GM12878 (cell line): ENCODE measurements at regions not wholly inside any gene's neighbourhood (a gene's known extent, or its start where the extent isn't known, plus 50 kb on each side); places are given as distances from the start of the nearest gene placed in this dataset.

Experiments used
- BHLHE40 ChIP-seq, 2 experiments: fragments of 450-650 bp in 1 of 2; IDR thresholded peaks; 2 replicates each; pipeline ENCODE4 v1.6.1; 2011 to 2017; ENCODE audit warnings: low read depth in 2 of 2, borderline replicate concordance in 1 of 2, improper control_type of control experiment in 1 of 2, low read length in 1 of 2, mild to moderate bottlenecking in 1 of 2
- CBX5 ChIP-seq: sonication (generic); IDR thresholded peaks from 2 replicates; pipeline ENCODE4 v1.6.1; 2016; ENCODE audit warnings: low read depth, moderate library complexity, mild to moderate bottlenecking, inconsistent platforms
- EGR1 ChIP-seq, 2 experiments: IDR thresholded peaks; 1 replicate in 1 of 2; 2 replicates in 1 of 2; pipeline ENCODE4 v1.6.1; 2011 to 2012; ENCODE audit warnings: low read depth in 2 of 2, low read length in 2 of 2, borderline replicate concordance in 1 of 2, mild to moderate bottlenecking in 1 of 2, moderate library complexity in 1 of 2
- EP300 ChIP-seq, 2 experiments: fragments of 150-350 bp in 1 of 2; IDR thresholded peaks; 2 replicates each; pipeline ENCODE4 v1.6.1; 2011 to 2012; ENCODE audit warnings: low read depth in 2 of 2, low read length in 2 of 2, borderline replicate concordance in 1 of 2, improper control_type of control experiment in 1 of 2, inconsistent platforms in 1 of 2; ENCODE audit not compliant: control insufficient read depth in 1 of 2
- GABPA ChIP-seq: IDR thresholded peaks from 2 replicates; pipeline ENCODE4 v1.6.1; 2014; ENCODE audit warnings: antibody characterized with exemption, low read depth, mild to moderate bottlenecking, inconsistent platforms
- JUNB ChIP-seq: IDR thresholded peaks from 2 replicates; pipeline ENCODE4 v1.6.1; 2016; ENCODE audit warnings: antibody characterized with exemption, mild to moderate bottlenecking
- LARP7 ChIP-seq: fragments of 450-650 bp; IDR thresholded peaks from 2 replicates; pipeline ENCODE4 v1.6.1; 2017; ENCODE audit warnings: mild to moderate bottlenecking
- MXI1 ChIP-seq: fragments of 150-350 bp; IDR thresholded peaks from 2 replicates; pipeline ENCODE4 v1.6.1; 2011; ENCODE audit warnings: low read depth, mild to moderate bottlenecking, inconsistent platforms, low read length, improper control_type of control experiment
- MYC ChIP-seq: IDR thresholded peaks from 2 replicates; pipeline ENCODE4 v1.6.1; 2011; ENCODE audit warnings: mild to moderate bottlenecking, low read length, moderate library complexity, inconsistent platforms; ENCODE audit not compliant: insufficient read depth, insufficient replicate concordance, insufficient read length, severe bottlenecking
- NFXL1 ChIP-seq: fragments of 450-650 bp; IDR thresholded peaks from 2 replicates; pipeline ENCODE4 v1.6.1; 2017; ENCODE audit warnings: antibody characterized with exemption, mild to moderate bottlenecking, borderline replicate concordance
- POLR2A ChIP-seq: IDR thresholded peaks from 2 replicates; pipeline ENCODE4 v1.6.1; 2011; ENCODE audit warnings: low read depth, mild to moderate bottlenecking, low read length
- POU2F2 ChIP-seq: IDR thresholded peaks from 3 replicates; pipeline ENCODE4 v1.6.1; 2011; ENCODE audit warnings: low read depth, mild to moderate bottlenecking, low read length, borderline replicate concordance
- RAD21 ChIP-seq: IDR thresholded peaks from 2 replicates; pipeline ENCODE4 v1.6.1; 2011; ENCODE audit warnings: mild to moderate bottlenecking, low read depth, low read length, moderate library complexity; ENCODE audit not compliant: insufficient read depth
- RUNX3 ChIP-seq: IDR thresholded peaks from 2 replicates; pipeline ENCODE4 v1.6.1; 2012; ENCODE audit warnings: low read length, inconsistent platforms
- SP1 ChIP-seq: IDR thresholded peaks from one replicate; pipeline ENCODE4 v1.6.1; 2011; ENCODE audit warnings: low read depth, low read length
- TCF3 ChIP-seq: IDR thresholded peaks from 2 replicates; pipeline ENCODE4 v1.6.1; 2012; ENCODE audit warnings: low read depth, mild to moderate bottlenecking, low read length, borderline replicate concordance; ENCODE audit not compliant: insufficient read depth
- WRNIP1 ChIP-seq: IDR thresholded peaks from 2 replicates; pipeline ENCODE4 v1.6.1; 2011; ENCODE audit warnings: low read depth, low read length, improper control_type of control experiment, borderline replicate concordance
- ZNF207 ChIP-seq: fragments of 450-650 bp; IDR thresholded peaks from 2 replicates; pipeline ENCODE4 v1.6.1; 2014; ENCODE audit warnings: antibody characterized with exemption, mild to moderate bottlenecking, borderline replicate concordance
- TF ChIP-seq, protein P1 (sequence below): fragments of 450-650 bp; IDR thresholded peaks from 2 replicates; pipeline ENCODE4 v1.6.1; 2017; ENCODE audit warnings: low read depth, mild to moderate bottlenecking, moderate library complexity
- TF ChIP-seq, protein P2 (sequence below): fragments of 450-650 bp; IDR thresholded peaks from 2 replicates; pipeline ENCODE4 v1.6.1; 2017; ENCODE audit warnings: mild to moderate bottlenecking, moderate library complexity
- TF ChIP-seq, protein P3 (sequence below): fragments of 150-350 bp; IDR thresholded peaks from 2 replicates; pipeline ENCODE4 v1.6.1; 2016; ENCODE audit warnings: low read depth, low read length

DNA sequence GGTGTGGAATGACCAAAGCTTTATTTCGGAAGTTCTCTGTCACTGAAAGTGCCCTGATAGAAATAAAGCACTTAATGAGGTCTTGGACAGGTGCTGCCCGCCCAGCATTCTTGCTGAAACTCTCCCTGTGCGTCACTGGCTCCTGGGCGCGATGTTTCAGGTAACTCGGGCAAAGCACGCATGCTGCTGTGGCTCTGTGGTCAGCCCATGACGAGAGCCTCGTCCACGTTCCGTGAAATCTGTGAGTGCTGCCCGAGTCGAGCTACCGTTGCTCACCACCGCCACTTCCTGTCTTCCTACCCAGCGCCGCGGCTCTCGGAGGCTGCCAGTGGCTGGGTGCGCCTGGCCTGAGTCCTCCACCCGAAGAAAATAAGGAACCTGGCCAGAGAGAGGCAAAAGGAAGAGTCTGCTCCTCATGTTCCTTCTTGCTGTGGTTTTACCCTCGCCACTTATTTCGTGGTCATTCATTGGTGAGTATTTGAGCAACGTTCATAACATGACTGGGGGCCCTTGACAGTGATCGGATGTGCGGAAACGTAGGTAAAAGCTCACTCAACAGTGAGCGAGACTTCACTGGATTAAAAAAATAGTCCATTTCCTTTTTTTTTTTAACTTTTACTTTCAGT is 95.5 kb downstream of the MAP3K8 start (continued):
- 0 out of 2 replicates have a peak, but pooled peaks have one; percentile 10 for TF ChIP-seq GABPA
- 0 out of 2 replicates have a peak, but pooled peaks have one; percentile 11 for TF ChIP-seq RAD21
- peak; percentile 88 for TF ChIP-seq POLR2A
- TF ChIP-seq EP300 (IDR thresholded peaks at IDR 0.05; ENCODE audit: borderline replicate concordance in 1 of 2, control insufficient read depth in 1 of 2, low read depth in 2 of 2, low read length in 2 of 2), result peak; percentile 97 to 99; a peak in 3 of 4 replicates
- peak; percentile 85 for TF ChIP-seq LARP7
- 0 out of 2 replicates have a peak, but pooled peaks have one; percentile 64 for TF ChIP-seq WRNIP1
- TF ChIP-seq, protein P1, sequence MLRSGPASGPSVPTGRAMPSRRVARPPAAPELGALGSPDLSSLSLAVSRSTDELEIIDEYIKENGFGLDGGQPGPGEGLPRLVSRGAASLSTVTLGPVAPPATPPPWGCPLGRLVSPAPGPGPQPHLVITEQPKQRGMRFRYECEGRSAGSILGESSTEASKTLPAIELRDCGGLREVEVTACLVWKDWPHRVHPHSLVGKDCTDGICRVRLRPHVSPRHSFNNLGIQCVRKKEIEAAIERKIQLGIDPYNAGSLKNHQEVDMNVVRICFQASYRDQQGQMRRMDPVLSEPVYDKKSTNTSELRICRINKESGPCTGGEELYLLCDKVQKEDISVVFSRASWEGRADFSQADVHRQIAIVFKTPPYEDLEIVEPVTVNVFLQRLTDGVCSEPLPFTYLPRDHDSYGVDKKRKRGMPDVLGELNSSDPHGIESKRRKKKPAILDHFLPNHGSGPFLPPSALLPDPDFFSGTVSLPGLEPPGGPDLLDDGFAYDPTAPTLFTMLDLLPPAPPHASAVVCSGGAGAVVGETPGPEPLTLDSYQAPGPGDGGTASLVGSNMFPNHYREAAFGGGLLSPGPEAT, result peak; percentile 91
- peak; percentile 89 for TF ChIP-seq POU2F2
- TF ChIP-seq, protein P2, sequence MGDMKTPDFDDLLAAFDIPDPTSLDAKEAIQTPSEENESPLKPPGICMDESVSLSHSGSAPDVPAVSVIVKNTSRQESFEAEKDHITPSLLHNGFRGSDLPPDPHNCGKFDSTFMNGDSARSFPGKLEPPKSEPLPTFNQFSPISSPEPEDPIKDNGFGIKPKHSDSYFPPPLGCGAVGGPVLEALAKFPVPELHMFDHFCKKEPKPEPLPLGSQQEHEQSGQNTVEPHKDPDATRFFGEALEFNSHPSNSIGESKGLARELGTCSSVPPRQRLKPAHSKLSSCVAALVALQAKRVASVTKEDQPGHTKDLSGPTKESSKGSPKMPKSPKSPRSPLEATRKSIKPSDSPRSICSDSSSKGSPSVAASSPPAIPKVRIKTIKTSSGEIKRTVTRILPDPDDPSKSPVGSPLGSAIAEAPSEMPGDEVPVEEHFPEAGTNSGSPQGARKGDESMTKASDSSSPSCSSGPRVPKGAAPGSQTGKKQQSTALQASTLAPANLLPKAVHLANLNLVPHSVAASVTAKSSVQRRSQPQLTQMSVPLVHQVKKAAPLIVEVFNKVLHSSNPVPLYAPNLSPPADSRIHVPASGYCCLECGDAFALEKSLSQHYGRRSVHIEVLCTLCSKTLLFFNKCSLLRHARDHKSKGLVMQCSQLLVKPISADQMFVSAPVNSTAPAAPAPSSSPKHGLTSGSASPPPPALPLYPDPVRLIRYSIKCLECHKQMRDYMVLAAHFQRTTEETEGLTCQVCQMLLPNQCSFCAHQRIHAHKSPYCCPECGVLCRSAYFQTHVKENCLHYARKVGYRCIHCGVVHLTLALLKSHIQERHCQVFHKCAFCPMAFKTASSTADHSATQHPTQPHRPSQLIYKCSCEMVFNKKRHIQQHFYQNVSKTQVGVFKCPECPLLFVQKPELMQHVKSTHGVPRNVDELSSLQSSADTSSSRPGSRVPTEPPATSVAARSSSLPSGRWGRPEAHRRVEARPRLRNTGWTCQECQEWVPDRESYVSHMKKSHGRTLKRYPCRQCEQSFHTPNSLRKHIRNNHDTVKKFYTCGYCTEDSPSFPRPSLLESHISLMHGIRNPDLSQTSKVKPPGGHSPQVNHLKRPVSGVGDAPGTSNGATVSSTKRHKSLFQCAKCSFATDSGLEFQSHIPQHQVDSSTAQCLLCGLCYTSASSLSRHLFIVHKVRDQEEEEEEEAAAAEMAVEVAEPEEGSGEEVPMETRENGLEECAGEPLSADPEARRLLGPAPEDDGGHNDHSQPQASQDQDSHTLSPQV, result peak; percentile 84; the same call in 1 of the 2 replicates
- TF ChIP-seq, protein P3, sequence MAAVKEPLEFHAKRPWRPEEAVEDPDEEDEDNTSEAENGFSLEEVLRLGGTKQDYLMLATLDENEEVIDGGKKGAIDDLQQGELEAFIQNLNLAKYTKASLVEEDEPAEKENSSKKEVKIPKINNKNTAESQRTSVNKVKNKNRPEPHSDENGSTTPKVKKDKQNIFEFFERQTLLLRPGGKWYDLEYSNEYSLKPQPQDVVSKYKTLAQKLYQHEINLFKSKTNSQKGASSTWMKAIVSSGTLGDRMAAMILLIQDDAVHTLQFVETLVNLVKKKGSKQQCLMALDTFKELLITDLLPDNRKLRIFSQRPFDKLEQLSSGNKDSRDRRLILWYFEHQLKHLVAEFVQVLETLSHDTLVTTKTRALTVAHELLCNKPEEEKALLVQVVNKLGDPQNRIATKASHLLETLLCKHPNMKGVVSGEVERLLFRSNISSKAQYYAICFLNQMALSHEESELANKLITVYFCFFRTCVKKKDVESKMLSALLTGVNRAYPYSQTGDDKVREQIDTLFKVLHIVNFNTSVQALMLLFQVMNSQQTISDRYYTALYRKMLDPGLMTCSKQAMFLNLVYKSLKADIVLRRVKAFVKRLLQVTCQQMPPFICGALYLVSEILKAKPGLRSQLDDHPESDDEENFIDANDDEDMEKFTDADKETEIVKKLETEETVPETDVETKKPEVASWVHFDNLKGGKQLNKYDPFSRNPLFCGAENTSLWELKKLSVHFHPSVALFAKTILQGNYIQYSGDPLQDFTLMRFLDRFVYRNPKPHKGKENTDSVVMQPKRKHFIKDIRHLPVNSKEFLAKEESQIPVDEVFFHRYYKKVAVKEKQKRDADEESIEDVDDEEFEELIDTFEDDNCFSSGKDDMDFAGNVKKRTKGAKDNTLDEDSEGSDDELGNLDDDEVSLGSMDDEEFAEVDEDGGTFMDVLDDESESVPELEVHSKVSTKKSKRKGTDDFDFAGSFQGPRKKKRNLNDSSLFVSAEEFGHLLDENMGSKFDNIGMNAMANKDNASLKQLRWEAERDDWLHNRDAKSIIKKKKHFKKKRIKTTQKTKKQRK, result no peak
- TF ChIP-seq EGR1 (IDR thresholded peaks at IDR 0.05; ENCODE audit: borderline replicate concordance in 1 of 2, low read depth in 2 of 2, low read length in 2 of 2), result no peak
- TF ChIP-seq MXI1, result peak; percentile 46; the same call in 1 of the 2 replicates
- TF ChIP-seq MYC, result peak; percentile 60
- 0 out of 2 replicates have a peak, but pooled peaks have one; percentile 51 for TF ChIP-seq CBX5
- no peak; the same call in 1 of the 2 replicates for TF ChIP-seq JUNB
- TF ChIP-seq ZNF207, result peak; percentile 71; the same call in 1 of the 2 replicates
- TF ChIP-seq SP1, result peak; percentile 87
- peak; percentile 84 for TF ChIP-seq RUNX3
- no peak for TF ChIP-seq NFXL1
- TF ChIP-seq TCF3, result peak; percentile 92
- TF ChIP-seq BHLHE40 (IDR thresholded peaks at IDR 0.05; ENCODE audit: borderline replicate concordance in 1 of 2, low read depth in 2 of 2, low read length in 1 of 2), result peak; percentile 92 to 96
